ENCODE measurements at regions not wholly inside any gene's neighbourhood (a gene's known extent, or its start where the extent isn't known, plus 50 kb on each side); places are given as distances from the start of the nearest gene placed in this dataset.

GRCh38 chr3:161848376-161848775, 351.8 kb downstream of the OTOL1 start:
- no peak for TF ChIP-seq CTCF (conservative IDR thresholded peaks at IDR 0.05 in 1 of 2, IDR thresholded peaks at IDR 0.05 in 1 of 2; ENCODE audit: low read depth in 1 of 2, low read length in 2 of 2)
- TF ChIP-seq EZH2 (IDR thresholded peaks at IDR 0.05; ENCODE audit: low read length, missing control alignments), result no peak
